DND-41 (cell line): ENCODE measurements at regions not wholly inside any gene's neighbourhood (a gene's known extent, or its start where the extent isn't known, plus 50 kb on each side); places are given as distances from the start of the nearest gene placed in this dataset.
"Not testable (repeated sequence)": the region's sequence is repeated elsewhere in the genome, so short reads cannot be mapped to it uniquely, and the experiment has no call there.

Experiments used
- CTCF ChIP-seq: IDR thresholded peaks from 2 replicates; pipeline ENCODE4 v1.5.1; 2012; ENCODE audit warnings: borderline replicate concordance, low read length, moderate library complexity, mild to moderate bottlenecking; ENCODE audit not compliant: poor library complexity, severe bottlenecking; ENCODE audit errors: extremely low read depth
- EZH2 ChIP-seq: IDR thresholded peaks from 3 replicates; pipeline ENCODE4 v1.6.1; 2012; ENCODE audit warnings: borderline replicate concordance, low read depth, mild to moderate bottlenecking, moderate library complexity, low read length, inconsistent platforms; ENCODE audit not compliant: severe bottlenecking

GRCh38 chr6:80485494-80485893 lies 379.0 kb downstream of the BCKDHB start:
- TF ChIP-seq CTCF, EZH2: not testable (repeated sequence)
